IPS-15b (cell line): ENCODE measurements at regions not wholly inside any gene's neighbourhood (a gene's known extent, or its start where the extent isn't known, plus 50 kb on each side); places are given as distances from the start of the nearest gene placed in this dataset.

ENCODE experiments used
- H3K27me3 ChIP-seq: one replicate; pipeline ENCODE4 v1.6.1; 2013; ENCODE audit warnings: low read length; ENCODE audit not compliant: control insufficient read depth, insufficient read depth
- H3K36me3 ChIP-seq: one replicate; pipeline ENCODE4 v1.6.1; 2013; ENCODE audit warnings: low read length; ENCODE audit not compliant: control insufficient read depth, insufficient read depth
- H3K4me1 ChIP-seq: one replicate; pipeline ENCODE4 v1.6.1; 2013; ENCODE audit warnings: mild to moderate bottlenecking, low read length; ENCODE audit not compliant: control insufficient read depth, insufficient read depth
- H3K4me3 ChIP-seq: one replicate; pipeline ENCODE4 v1.5.1; 2013; ENCODE audit warnings: low read depth, low read length
- H3K9ac ChIP-seq: one replicate; pipeline ENCODE4 v1.6.1; 2013; ENCODE audit warnings: low read depth, mild to moderate bottlenecking, low read length
- H3K9me3 ChIP-seq: one replicate; pipeline ENCODE4 v1.6.1; 2013; ENCODE audit warnings: mild to moderate bottlenecking, low read length; ENCODE audit not compliant: control insufficient read depth, insufficient read depth

DNA sequence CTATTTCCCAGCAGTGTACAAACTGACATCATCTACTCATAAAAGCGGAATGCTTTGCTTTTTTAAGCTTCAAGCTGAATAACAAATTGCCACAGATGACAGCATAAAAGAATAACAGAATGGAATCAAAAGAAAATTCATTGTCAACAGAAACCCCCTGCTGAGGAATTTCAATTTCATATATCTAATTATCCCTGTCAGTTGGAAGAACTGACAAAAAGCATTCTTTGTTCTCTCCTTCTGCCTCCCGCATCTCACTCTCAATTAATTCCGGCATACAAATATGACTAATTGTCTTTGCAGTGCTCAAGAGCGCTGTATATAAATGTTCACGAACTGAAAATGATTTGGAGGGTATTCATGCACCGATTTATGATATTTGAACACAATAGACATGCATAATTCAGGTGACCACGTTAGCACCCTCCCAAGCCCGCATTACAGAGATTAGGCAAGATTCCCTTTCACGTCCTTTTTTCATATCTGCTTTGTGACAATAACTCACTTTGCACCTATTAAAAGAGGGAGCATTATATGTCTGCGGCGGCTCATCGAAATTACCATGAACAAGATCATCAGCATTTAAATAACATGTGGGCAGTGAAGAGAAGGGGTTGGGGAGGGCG, 277.7 kb upstream of the SALL3 start:
- H3K4me1 ChIP-seq: peaks cover 3% of the 10 kb centered on the region
- no peaks in the 10 kb centered on the region for H3K9me3 ChIP-seq
- H3K36me3 ChIP-seq: no peaks in the 10 kb centered on the region
- no peaks in the 10 kb centered on the region for H3K27me3 ChIP-seq
- H3K9ac ChIP-seq: no peak overlapping the region
- no peak overlapping the region for H3K4me3 ChIP-seq

DNA sequence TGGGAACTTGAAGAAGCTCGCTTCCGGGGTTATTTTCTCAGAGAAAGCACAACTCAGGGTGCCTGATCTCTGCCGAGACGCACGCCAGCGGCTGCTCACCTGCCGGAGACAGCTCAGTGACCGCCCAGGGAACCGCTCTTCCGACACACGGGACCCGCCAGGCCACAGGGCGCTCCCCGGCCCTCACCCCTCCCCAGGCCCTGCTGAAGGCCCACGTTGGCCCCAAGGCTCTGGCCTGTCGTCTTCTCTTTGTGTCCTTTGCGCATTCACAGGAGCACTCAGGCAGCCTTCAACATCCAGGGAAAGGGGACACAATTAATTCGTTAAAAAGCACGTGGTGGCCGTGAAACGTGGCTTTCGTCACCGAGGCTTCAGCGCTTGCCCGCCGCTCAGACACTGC, 276.3 kb upstream of the SALL3 start:
- peaks cover 3% of the 10 kb centered on the region for H3K4me1 ChIP-seq
- H3K4me3 ChIP-seq: no peak overlapping the region
- H3K27me3 ChIP-seq: no peaks in the 10 kb centered on the region
- no peaks in the 10 kb centered on the region for H3K9me3 ChIP-seq
- H3K36me3 ChIP-seq: no peaks in the 10 kb centered on the region
- H3K9ac ChIP-seq: peak overlapping the region; percentile 29

DNA sequence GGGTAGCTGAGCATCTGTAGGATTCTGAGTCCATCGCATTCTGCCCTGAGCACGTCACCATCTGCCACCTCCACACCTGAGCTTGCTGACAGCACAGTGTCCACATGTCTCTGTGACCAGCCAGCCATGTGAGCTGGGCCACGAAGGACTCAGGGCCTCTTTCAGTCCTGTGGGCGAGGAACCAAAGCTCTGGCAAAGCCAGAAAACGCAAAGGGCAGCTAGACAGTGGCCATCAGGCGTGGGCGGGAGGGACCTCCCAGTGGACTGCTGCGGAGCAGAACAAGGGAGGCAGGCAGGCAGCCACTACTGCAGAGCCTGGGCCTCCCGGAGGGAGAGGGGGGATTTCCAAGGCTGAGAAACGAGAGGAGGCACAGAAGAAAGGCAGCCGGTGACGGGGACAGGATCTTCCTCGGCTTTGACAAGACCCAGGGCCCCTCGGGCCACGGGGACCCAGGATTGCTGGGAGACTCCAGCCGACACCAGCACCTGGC, 274.6 kb upstream of the SALL3 start:
- no peak overlapping the region for H3K9ac ChIP-seq
- H3K36me3 ChIP-seq: no peaks in the 10 kb centered on the region
- H3K9me3 ChIP-seq: no peaks in the 10 kb centered on the region
- no peaks in the 10 kb centered on the region for H3K27me3 ChIP-seq
- no peak overlapping the region for H3K4me3 ChIP-seq
- H3K4me1 ChIP-seq: peaks cover 3% of the 10 kb centered on the region

DNA sequence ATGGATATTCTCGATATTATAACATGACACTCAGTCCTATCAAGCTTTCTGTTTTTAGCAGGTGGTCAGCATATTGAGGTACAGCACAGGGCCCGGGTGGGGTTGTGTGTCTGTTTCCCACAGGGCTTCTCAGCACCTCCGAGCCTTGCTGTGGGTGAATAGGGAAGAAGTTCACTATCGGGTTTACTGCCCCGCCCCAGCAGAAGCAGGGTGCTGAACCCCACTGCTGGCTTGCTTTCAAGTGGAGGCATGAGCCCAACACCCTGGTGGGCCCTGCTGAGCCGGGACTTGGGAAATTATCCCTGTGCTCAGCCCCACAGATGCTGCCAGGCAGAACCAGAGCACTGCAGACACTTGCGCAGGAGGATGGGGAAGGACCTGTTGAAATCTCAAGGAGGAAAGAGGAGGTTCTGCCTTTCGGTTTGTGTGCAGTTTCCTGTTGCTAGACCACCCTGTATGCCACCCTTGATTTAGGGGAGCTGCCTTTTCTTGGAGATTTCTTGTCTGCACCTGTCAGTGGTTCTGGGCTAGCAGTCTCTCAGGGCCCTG, 270.3 kb upstream of the SALL3 start:
- Histone ChIP-seq H3K27me3 (no peaks in the 10 kb centered on the region), H3K4me3 (no peak overlapping the region), H3K9me3 (no peaks in the 10 kb centered on the region), H3K9ac (no peak overlapping the region), H3K36me3 (no peaks in the 10 kb centered on the region), H3K4me1 (no peaks in the 10 kb centered on the region)

DNA sequence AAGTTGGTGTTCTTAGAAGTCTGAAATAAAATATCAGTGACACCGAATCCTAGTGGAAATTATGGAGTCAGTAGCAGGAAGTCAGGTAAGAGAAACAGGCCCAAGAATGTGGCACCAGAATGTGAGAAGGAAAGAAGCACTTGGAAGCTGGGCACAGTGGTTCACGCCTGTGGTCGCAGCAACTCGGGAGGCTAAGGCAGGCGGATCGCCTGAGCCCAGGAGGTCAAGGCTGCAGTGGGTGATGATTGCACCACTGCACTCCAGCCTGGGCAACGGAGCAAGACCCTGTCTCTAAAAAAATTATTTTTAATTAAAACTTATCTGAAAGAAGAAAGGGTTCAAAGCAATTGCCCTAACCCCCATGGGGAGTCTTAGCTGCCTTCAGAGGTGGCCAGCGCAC, 268.3 kb upstream of the SALL3 start:
- H3K4me3 ChIP-seq: no peak overlapping the region
- no peaks in the 10 kb centered on the region for H3K36me3 ChIP-seq
- H3K9me3 ChIP-seq: no peaks in the 10 kb centered on the region
- no peak overlapping the region for H3K9ac ChIP-seq
- H3K4me1 ChIP-seq: no peaks in the 10 kb centered on the region
- no peaks in the 10 kb centered on the region for H3K27me3 ChIP-seq

DNA sequence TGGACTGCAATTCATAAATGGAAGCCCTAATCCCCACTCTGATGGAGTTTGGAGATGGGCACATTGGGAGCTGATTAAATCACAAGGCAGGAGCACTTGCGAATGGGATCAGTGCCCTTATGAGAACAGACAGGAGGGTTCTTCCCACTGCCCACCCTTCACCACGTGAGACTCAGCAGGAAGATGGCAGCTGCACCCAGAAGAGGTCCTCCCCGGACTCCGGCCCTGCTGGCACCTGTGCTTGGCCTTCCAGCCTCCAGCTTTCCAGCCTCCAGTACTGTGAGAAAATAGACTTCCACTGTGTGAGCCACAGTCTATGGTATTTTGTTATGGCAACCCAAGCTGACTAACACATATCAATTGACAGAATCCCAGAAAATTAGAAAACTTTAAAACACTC, 267.6 kb upstream of the SALL3 start:
- Histone ChIP-seq H3K9me3 (no peaks in the 10 kb centered on the region), H3K36me3 (no peaks in the 10 kb centered on the region), H3K4me1 (no peaks in the 10 kb centered on the region), H3K9ac (no peak overlapping the region), H3K27me3 (no peaks in the 10 kb centered on the region), H3K4me3 (no peak overlapping the region)

DNA sequence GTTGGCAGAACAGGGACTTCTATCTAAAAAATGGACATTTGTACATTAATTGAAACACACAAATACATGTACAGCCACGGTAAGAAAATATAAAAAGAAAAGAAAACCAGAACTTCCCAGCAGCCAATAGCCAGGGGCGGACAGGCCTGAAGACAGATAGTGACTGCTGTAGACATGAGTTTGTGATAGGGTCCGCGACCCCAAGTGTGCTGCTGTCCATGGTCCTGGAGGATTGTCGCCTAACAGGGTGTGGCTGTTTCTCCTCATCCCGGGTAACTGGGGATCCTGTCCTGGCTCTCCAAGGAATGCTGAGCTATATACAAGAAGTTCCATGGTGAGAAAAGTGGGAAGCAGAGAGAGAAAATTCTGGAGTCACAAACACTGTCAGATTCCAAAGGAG, 266.5 kb upstream of the SALL3 start:
- Histone ChIP-seq H3K27me3 (no peaks in the 10 kb centered on the region), H3K4me1 (no peaks in the 10 kb centered on the region), H3K9ac (no peak overlapping the region), H3K9me3 (no peaks in the 10 kb centered on the region), H3K4me3 (no peak overlapping the region), H3K36me3 (no peaks in the 10 kb centered on the region)

DNA sequence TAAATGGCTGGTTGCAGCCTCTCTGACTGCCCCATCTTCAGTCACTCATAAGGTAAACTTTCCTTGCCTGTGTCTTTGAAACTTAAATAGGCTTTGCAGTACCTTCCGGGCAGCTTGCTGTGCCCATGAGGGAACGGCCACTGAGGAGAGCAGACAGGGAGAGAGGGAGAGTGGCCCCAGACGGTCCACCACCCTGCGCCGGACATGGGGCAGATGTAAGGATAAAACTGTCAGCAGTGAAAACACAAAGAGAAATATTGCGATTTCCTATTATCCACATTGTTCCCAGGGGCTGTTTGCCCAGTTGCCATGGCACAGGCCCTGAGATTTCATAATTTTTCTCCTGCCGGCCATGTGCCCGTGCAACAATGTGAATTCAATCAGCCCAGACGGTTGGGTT, 265.9 kb upstream of the SALL3 start:
- no peak overlapping the region for H3K9ac ChIP-seq
- no peaks in the 10 kb centered on the region for H3K27me3 ChIP-seq
- H3K36me3 ChIP-seq: no peaks in the 10 kb centered on the region
- H3K4me3 ChIP-seq: no peak overlapping the region
- no peaks in the 10 kb centered on the region for H3K4me1 ChIP-seq
- no peaks in the 10 kb centered on the region for H3K9me3 ChIP-seq

DNA sequence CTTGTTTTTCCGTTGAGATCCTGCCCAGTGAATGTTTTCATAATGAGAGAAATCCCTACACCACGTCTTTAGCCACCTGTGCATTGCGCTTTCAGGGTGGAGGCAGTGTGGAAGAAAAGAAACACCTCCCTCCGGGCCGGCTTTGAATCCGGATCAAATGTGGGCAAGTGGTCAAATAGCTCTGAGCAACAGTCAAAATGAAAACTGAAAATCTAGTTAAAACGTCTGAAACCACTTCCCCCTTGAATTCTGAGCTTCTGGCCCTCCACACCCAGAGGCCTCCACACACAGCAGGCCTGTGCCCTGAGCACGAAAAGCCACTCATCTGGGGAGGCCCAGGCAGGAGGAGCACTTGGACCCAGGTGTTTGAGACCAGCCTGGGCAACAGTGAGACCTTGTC, 263.6 kb upstream of the SALL3 start:
- Histone ChIP-seq H3K9me3 (no peaks in the 10 kb centered on the region), H3K27me3 (no peaks in the 10 kb centered on the region), H3K4me1 (peaks cover 4% of the 10 kb centered on the region), H3K9ac (no peak overlapping the region), H3K4me3 (no peak overlapping the region), H3K36me3 (no peaks in the 10 kb centered on the region)

DNA sequence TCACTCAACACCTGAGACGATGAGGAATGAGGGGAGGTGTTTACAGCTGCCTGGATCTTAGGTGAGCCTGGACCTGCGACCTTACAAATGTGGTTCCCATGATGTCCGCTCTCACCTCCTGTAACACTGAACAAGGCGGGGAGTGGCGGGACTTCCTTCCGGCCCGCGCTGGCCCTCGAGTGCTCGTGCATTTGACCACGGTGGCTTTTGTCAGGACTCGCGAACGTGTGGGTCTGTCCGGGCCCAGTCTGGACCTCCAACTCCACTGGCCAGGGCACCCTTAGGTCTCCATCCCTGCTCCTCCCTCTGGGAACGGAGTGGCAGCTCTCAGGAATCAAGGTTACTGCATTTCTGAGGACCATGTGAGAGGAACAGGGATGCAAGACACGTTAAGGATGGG, 263.0 kb upstream of the SALL3 start:
- no peaks in the 10 kb centered on the region for H3K9me3 ChIP-seq
- no peak overlapping the region for H3K4me3 ChIP-seq
- peaks cover 4% of the 10 kb centered on the region for H3K4me1 ChIP-seq
- no peaks in the 10 kb centered on the region for H3K27me3 ChIP-seq
- no peaks in the 10 kb centered on the region for H3K36me3 ChIP-seq
- no peak overlapping the region for H3K9ac ChIP-seq

DNA sequence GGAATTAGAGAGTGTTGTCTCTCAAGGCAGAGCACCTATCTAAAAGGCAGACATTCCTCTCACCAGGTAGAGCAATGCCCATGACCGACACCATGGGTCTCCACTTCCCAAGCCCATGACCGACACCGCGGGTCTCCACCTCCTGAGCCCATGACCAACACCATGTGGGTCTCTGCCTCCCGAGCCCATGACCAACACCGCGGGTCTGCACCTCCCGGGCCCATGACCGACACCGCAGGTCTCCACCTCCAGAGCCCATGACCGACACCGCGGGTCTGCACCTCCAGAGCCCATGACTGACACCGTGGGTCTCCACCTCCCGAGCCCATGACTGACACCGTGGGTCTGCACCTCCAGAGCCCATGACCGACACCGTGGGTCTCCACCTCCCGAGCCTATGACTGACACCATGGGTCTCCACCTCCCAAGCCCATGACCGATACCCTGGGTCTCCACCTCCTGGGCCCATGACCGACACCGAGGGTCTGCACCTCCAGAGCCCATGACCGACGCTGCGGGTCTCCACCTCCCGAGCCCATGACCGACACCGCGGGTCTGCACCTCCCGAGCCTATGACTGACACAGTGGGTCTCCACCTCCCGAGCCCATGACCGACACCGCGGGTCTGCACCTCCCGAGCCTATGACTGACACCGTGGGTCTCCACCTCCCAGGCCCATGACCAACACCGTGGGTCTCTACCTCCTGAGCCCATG, 262.4 kb upstream of the SALL3 start:
- no peaks in the 10 kb centered on the region for H3K9me3 ChIP-seq
- H3K36me3 ChIP-seq: no peaks in the 10 kb centered on the region
- no peak overlapping the region for H3K9ac ChIP-seq
- no peak overlapping the region for H3K4me3 ChIP-seq
- H3K4me1 ChIP-seq: peaks cover 4% of the 10 kb centered on the region
- no peaks in the 10 kb centered on the region for H3K27me3 ChIP-seq

DNA sequence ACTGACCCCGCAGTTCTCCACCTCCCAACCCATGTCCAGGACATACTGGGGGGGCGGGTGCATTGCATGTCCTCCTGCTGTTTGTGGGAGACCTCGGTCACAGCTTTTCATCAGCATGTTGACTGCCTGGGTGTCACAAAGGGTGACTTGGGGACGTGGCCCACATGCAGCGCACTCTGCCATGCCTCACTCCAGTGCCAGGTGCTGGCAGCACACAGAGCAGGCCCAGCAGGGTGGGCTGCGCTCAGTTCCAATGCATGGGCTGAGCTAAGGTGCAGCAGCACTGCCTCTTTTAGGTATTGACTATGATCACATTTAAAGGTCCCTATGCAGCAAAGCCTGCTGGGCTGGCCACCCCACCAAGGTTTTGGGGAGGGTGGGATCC, 261.9 kb upstream of the SALL3 start:
- Histone ChIP-seq H3K4me1 (peaks cover 7% of the 10 kb centered on the region), H3K36me3 (no peaks in the 10 kb centered on the region), H3K9me3 (no peaks in the 10 kb centered on the region), H3K27me3 (no peaks in the 10 kb centered on the region), H3K4me3 (no peak overlapping the region), H3K9ac (no peak overlapping the region)
